NCI-H510A treated with DMSO at 0.1 percent for 48 hours (cell line): ENCODE measurements at regions not wholly inside any gene's neighbourhood (a gene's known extent, or its start where the extent isn't known, plus 50 kb on each side); places are given as distances from the start of the nearest gene placed in this dataset.
A peak's percentile ranks its signal among the peaks of the same experiment; 100 is the strongest.

Experiments used
- DNase-seq: peaks from one replicate; lab custom pipeline; 2025; lab: John Stamatoyannopoulos, UW

- DNase-seq = no peak
These were observed 255.9 kb downstream of the SEC23A start for GRCh38 chr14:38847161-38847560.

DNA sequence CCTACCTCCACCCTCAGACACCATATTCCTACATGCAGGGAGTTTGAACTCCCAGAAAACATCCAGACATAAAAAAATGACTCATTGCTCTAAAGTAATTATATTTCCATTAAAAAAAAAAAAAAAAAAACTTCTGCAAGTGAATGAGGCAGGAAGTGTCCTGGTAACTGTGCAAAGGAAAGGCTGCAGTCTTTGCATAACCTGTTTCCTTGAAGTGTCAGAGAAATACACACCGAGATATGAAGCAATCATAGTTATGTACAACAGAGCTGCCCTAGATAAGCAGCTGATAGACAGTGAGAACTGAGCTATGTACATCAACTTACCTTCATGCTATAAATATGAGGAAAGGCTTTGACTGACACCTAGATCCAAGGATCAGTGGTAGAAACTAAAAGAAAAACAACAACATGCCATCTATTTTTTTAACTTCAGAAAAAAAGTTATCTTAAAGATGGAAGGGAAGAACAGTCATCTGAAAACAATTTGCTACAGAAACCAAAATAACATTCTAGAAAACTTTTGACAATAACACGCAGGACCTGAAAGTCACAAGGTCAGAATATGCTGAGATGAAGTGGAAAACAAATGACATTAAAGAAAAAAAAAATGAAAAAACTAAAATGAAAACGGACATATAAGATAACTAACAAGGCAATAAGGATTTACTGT is 263.2 kb downstream of the SEC23A start:
- DNase-seq = no peak

GRCh38 chr14:38838979-38839323 is 264.1 kb downstream of the SEC23A start:
- no peak for DNase-seq

- DNase-seq = no peak
These were observed 264.7 kb downstream of the SEC23A start for GRCh38 chr14:38838049-38838978.

DNA sequence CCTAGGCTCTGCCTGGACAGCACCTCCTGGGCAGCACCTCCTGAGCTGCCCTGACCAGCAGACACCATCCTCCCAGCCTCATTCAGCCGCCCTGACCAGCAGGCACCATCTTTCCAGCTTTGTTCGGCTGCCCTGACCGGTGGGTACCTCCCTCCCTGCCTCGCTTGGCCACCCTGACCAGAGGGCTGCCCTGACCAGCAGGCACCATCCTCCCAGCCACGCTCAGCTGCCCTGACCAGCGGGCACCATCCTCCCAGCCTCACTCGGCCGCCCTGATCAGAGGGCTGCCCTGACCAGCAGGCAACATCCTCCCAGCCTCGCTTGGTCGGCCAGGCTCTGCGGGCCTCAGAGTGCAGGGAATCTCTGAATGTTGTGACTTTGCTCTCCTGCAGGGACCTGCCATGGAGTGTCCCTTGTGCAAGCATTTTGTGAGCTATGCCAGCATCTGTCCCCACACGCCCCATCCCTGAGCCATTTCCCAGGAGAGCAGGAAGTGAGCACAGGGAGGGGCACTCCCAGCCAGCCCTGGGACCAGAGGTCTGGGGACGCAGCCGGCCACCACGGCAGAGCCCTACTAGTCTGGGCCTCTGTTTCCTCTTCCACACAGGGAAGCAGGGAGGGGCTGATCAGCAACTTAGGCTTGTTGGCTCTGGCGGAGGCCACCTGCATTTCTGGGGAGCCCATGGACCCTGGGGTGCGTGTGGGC is 265.5 kb downstream of the SEC23A start:
- DNase-seq = no peak

GRCh38 chr14:38836539-38836938 is 266.5 kb downstream of the SEC23A start:
- no peak for DNase-seq

DNA sequence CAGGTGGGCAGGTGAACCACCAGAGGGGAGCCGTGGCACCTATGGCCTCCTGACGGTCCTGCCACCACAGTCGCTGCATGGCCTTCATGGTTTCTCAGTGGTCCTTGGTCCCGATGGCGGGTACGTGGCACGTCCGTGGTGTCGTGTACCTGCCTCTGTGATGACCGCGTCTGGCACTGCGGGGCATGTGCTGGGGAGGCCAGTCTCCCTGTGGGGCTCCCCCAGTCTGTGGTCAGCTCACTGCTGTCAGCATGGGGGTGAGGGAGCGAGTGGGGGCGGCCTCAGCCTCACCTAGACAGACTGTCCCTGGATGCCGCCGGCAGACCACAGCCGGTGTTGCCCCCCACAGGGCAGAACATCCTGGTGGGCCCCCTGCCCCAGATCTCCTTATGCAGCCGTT is 267.2 kb downstream of the SEC23A start:
- no peak for DNase-seq

DNA sequence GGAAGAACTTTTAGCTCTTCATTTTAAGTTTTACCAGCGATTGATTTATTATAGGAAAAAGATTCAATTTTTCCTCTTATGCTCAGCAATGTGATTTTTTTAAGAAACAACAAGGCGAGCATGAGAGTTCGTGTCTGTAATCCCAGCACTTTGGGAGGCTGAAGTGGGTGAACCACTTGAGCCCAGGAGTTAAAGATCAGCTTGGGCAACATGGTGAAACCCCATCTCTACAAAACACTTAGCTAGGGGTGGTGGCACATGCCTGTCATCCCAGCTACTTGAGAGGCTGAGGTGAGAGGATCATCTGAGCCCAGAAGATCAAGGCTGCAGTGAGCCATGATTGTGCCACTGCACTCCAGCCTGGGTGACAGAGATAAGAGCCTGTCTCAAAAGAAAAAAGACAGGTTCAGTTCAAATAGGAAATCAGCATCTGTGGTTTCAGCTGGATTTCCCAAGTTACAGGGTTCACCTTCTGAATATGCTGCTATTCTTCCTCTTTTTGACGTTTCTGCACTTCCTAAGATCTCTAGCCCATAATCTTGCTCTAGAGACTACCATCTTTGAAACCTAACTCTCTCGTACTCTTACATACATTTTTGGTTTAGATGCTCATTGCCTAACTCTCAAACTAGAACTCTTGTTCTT is 274.7 kb downstream of the SEC23A start:
- DNase-seq = peak; percentile 15

GRCh38 chr14:38824706-38825105 is 278.3 kb downstream of the SEC23A start:
- DNase-seq = no peak

GRCh38 chr14:38818555-38818954 is 284.5 kb downstream of the SEC23A start:
- no peak for DNase-seq

DNA sequence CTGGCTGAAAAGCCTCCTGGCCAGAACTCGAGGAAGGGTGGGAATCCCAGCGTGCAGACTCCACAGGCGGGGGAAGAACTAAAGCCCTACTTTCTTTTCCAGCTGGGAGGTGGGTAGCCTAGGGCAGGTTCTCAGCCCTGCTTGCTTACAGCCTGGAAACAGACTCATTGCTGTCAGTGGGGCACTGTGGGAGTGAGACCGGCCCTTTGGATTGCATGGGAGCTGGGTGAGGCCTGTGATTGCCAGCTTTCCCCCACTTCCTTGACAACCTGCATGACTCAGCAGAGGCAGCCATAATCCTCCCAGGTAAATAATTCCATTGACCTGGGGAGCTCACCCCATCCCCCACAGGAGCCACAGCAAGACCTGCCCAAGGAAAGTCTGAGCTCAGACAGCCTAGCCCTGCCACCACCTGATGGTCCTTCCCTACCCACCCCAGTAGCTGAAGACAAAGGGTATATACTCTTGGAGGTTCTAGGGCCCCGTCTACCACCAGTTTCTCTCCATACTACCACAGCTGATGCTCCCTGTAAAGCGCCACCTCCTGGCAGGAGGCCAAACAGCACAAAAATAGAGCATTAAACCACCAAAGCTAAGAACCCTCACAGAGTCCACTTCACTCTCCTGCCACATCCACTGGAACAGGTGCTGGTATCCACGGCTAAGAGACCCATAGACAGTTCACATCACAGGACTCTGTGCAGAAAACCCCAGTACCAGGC is 294.1 kb downstream of the SEC23A start:
- no peak for DNase-seq

DNA sequence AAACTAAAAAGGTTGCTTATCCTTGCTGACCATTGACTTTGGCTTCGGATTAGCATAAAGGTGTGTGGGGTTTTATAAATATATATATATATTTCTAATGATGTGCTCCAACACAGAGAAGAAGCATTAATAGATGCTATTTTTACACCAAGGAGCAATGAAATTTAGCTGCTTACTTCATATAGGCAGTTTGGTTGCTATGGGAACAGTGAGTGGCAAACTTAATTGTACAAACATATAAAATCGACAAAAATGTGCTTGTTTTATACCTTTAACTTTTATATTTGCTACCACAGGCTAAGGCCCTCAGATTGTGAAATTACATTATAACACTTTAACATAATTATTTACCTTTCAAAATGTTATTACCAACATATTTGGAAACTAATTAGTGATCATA is 303.4 kb downstream of the SEC23A start:
- no peak for DNase-seq

- DNase-seq = no peak
These were observed 308.4 kb downstream of the SEC23A start for GRCh38 chr14:38794677-38795076.

DNA sequence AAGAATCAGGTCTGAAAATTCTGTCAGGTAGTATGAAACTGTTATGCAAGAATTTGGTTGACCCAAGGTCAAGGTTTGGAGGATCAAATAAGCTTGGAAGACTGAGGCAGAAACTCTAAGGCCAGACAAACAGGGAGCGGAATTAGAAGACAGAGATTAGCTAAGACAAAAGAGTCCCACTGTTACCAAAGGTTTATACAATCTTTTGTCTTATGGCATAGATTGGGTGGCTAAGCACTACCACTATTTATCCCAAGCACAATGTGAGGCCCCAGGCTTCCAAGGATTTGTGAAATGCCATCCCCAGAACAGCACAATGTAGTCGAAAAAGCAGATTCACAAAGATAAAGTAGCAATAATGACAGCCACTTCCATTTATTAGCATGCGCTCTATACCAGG is 311.2 kb downstream of the SEC23A start:
- DNase-seq = no peak

DNA sequence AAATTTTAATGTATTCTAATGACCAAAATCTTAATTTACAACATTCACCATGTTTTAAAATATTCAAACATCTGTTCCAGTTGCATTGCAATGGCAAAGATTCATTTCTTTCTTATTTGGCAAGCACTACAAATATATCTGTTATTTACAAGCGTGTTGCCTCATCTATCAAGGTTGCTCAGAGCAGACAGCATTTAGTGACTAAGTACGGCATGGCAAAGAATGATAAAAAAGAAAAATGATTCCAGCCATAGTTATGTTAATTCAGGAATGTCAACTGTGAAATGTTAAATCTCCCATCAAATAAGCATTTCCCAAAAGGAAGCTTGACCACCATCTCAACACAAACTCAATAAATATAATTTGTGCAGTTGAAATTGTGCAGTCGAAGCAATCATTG is 312.1 kb downstream of the SEC23A start:
- no peak for DNase-seq

- DNase-seq = no peak
These were observed 313.2 kb downstream of the SEC23A start for GRCh38 chr14:38789805-38790204.

DNA sequence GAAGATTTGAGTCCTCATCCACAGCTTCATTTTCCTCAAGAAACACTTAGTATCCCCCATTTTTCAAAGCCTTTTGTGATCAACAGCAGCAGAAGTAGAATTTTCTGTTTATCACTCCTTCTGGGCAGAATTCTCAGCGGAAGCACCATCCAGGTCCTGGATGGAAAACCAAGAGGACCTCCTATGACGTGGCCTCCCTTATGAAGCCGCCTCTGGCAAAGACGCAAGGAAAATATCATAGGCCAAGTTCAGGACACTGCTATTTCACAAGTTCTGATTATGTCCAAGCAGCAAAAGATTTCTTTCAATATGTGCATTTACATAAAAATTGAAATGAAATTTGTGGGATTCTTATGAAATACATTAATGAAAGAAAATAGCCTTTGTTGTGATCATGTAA is 315.0 kb downstream of the SEC23A start:
- no peak for DNase-seq

DNA sequence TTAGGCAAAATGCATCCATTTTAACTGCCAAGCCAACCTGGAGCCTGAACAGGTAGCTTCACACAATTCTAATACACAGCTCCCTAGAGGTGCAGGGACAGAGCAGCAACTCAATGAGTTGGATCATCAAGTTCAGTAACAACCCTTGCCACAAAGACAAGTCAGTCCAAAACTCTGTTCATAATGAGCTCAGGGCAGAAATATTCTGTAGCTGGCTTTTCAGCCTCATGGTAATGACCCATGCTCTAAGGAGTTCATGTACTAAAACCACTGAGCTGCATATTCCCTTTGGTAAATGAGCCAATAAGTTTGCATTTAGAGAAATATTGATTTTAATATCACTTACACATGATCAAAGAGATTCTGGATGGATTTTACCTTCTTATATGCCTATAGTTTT is 316.1 kb downstream of the SEC23A start:
- DNase-seq = no peak

- no peak for DNase-seq
These were observed 325.6 kb downstream of the SEC23A start for GRCh38 chr14:38777401-38777800.

GRCh38 chr14:38775986-38776385 is 327.0 kb downstream of the SEC23A start:
- DNase-seq = no peak

DNA sequence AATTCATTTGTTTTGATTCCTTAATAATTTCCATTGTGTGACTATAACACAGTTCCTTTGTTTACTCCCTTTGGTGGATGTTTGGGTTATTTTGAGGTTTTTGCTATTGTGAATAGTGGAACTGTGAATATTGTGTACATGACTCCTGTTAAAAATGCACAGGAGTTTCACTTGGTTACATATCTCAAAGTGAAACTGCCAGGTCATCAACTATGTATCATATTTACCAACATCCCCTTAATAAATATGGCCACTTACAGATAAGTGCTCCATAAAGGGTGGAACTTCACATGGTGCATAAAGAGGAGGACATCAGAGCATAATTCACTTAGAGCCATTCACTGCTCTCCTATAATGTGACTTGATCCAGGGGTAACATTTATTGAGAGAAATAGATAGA is 328.9 kb downstream of the SEC23A start:
- no peak for DNase-seq

DNA sequence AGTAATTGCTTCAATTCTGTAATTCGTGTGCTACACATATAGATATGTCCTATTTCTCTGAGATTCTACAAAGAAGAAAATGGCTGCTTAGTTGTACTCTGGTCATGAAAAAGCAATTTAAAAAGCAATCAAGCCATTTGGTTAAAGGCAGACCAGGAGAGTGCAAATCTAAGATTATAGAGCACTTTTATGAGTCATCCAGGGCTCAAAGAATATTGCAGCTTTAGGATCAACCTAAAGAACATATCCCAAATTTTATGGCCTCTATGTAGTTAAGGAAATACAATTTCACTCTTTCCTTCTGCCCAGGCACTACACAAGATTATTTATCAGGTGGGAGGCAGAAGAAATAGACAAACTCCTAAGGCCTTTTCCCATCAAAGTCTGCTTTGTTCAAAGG is 332.8 kb downstream of the SEC23A start:
- DNase-seq = no peak
